Upper lobe of right lung (tissue), 1 donor: ENCODE measurements at regions not wholly inside any gene's neighbourhood (a gene's known extent, or its start where the extent isn't known, plus 50 kb on each side); places are given as distances from the start of the nearest gene placed in this dataset.

Experiments used
- ATAC-seq: fragments of 200-7000 bp; cut with Tn5 transposase; one replicate; pipeline ENCODE4 v1.9.1; 2020; ENCODE audit warnings: mild to moderate bottlenecking, moderate library complexity
- DNase-seq: peaks from one replicate; pipeline ENCODE4 v3.0.0-alpha.2; 2020
- H3K27ac ChIP-seq: fragments of 200-600 bp; one replicate; pipeline ENCODE4 v1.8.0; 2022
- H3K27me3 ChIP-seq: fragments of 200-600 bp; one replicate; pipeline ENCODE4 v1.8.0; 2022; ENCODE audit warnings: mild to moderate bottlenecking
- H3K36me3 ChIP-seq: fragments of 200-600 bp; one replicate; pipeline ENCODE4 v1.8.0; 2022
- H3K4me1 ChIP-seq: fragments of 200-600 bp; one replicate; pipeline ENCODE4 v1.8.0; 2022
- H3K4me3 ChIP-seq: fragments of 200-600 bp; one replicate; pipeline ENCODE4 v1.8.0; 2022; ENCODE audit warnings: mild to moderate bottlenecking
- H3K9me3 ChIP-seq: fragments of 200-600 bp; one replicate; pipeline ENCODE4 v1.8.0; 2022
- intact Hi-C: fragments of 100-400 bp; cut with DNase I; formaldehyde crosslinking; loops from one replicate; pipeline ENCODE4 v1.11.0; 2022
- TF ChIP-seq, protein P1 (sequence below): fragments of 200-600 bp; IDR thresholded peaks from one replicate; pipeline ENCODE4 v1.8.0; 2022; ENCODE audit warnings: antibody characterized with exemption
- donor health status: DM: no; HTN: yes; CAD: no; lungs with severe emphysema.

DNA sequence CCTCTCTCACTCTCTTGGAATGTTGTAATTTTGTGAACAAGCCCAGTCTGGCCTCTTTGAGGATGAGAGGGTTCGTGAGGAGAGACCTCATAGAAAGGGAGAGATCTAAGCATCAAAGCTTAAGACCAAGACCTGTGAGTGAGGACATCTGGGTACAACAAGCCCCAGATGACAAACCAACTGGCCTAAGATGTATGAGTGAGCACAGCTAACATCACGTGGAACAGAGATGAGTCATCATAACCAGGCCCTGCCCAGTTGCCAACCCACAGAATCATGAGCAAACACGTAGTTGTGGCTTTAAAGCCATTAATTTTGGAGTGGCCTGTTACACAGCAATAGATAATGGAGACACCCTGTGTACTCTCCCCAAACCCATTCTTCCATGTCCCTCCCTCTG, 439.1 kb upstream of the KIF2A start:
- Histone ChIP-seq H3K36me3 (no peaks in the 10 kb centered on the region), H3K27ac (no peak overlapping the region), H3K4me3 (no peak overlapping the region), H3K27me3 (no peaks in the 10 kb centered on the region), H3K9me3 (no peaks in the 10 kb centered on the region), H3K4me1 (no peaks in the 10 kb centered on the region)
- TF ChIP-seq, protein P1, sequence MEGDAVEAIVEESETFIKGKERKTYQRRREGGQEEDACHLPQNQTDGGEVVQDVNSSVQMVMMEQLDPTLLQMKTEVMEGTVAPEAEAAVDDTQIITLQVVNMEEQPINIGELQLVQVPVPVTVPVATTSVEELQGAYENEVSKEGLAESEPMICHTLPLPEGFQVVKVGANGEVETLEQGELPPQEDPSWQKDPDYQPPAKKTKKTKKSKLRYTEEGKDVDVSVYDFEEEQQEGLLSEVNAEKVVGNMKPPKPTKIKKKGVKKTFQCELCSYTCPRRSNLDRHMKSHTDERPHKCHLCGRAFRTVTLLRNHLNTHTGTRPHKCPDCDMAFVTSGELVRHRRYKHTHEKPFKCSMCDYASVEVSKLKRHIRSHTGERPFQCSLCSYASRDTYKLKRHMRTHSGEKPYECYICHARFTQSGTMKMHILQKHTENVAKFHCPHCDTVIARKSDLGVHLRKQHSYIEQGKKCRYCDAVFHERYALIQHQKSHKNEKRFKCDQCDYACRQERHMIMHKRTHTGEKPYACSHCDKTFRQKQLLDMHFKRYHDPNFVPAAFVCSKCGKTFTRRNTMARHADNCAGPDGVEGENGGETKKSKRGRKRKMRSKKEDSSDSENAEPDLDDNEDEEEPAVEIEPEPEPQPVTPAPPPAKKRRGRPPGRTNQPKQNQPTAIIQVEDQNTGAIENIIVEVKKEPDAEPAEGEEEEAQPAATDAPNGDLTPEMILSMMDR: no peak
- intact Hi-C loops: no loop called here
- DNase-seq: no peak
- peak; percentile 19 for ATAC-seq

DNA sequence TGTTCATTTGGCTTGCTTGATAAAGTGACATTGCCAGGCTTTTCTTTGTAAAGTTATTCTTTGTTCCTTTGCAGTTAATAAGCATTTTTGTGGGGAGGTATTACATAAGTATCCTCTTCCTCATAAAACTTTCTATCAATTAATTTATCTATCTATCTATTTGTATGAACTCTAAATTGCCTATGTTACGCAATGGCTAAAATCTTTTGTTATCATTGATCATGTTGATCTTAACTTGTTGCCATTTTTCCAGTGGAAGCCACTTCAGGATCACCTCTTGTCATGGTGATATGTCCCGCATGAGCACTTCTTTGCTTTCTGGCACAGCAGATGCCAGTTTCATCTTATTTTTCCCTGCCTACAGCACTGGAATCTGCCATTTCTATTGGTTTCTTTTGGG, 436.7 kb upstream of the KIF2A start:
- Histone ChIP-seq H3K36me3 (no peaks in the 10 kb centered on the region), H3K27me3 (no peaks in the 10 kb centered on the region), H3K27ac (no peak overlapping the region), H3K4me1 (no peaks in the 10 kb centered on the region), H3K4me3 (no peak overlapping the region), H3K9me3 (no peaks in the 10 kb centered on the region)
- TF ChIP-seq, protein P1: no peak
- ATAC-seq (no peak), DNase-seq (no peak)
- intact Hi-C loops: no loop called here

DNA sequence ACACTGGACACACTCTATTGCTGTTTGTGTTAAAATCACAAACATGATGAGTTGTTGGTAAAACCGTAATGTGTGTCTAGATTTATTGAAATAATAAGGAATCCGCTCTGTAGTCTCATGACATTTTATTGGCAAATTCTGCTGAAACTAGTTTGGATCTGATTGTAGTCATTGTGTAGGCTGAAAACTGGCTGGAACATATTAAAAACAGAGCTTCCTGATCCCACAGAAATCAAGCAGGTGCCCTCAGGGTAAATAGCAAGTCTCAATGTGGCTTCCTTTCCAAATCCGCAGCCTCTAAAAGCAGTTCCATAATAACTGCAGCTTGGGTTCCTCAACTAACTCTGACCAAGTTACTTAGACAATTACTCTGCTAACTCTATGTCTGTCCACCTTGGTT, 427.5 kb upstream of the KIF2A start:
- H3K4me3 ChIP-seq: no peak overlapping the region
- DNase-seq: no peak
- TF ChIP-seq, protein P1: no peak
- ATAC-seq: no peak
- no peak overlapping the region for H3K27ac ChIP-seq
- intact Hi-C loops: no loop called here
- no peaks in the 10 kb centered on the region for H3K36me3 ChIP-seq
- no peaks in the 10 kb centered on the region for H3K4me1 ChIP-seq
- H3K9me3 ChIP-seq: no peaks in the 10 kb centered on the region
- H3K27me3 ChIP-seq: no peaks in the 10 kb centered on the region

DNA sequence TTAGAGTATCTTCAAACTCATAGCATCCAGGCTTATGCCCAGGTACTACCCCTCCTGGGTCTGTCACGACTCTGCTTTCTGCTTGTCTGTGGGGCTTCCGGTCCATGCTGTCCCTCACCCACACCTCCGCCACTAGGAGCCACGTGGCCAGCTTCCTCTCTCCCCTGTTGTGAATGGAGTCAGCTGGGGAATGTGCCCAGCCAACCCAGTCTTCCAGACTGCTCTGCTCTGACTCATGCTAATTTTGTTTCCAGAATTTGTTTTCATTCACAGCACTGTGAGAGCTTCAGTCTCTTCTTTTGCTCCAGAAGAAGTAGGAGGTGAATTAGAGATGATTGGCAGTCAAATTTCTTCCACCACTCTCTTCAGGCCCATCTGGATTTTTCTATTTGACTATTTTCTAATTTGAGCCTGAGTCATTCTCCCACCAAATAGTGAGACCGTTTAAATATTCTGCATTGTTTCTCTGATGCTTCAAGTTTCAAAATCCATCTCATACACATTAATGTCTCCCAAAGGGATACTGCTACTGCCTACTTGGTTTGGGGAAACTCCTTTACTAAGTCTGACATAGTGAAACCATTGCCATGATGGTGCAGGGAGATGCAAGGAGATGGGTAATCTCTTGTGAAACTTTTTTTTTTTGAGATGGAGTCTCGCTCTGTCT, 424.1 kb upstream of the KIF2A start:
- H3K4me3 ChIP-seq: no peak overlapping the region
- TF ChIP-seq, protein P1: no peak
- H3K9me3 ChIP-seq: no peaks in the 10 kb centered on the region
- no peaks in the 10 kb centered on the region for H3K36me3 ChIP-seq
- H3K27me3 ChIP-seq: no peaks in the 10 kb centered on the region
- intact Hi-C loops: no loop called here
- ATAC-seq (no peak), DNase-seq (no peak)
- no peak overlapping the region for H3K27ac ChIP-seq
- H3K4me1 ChIP-seq: no peaks in the 10 kb centered on the region

DNA sequence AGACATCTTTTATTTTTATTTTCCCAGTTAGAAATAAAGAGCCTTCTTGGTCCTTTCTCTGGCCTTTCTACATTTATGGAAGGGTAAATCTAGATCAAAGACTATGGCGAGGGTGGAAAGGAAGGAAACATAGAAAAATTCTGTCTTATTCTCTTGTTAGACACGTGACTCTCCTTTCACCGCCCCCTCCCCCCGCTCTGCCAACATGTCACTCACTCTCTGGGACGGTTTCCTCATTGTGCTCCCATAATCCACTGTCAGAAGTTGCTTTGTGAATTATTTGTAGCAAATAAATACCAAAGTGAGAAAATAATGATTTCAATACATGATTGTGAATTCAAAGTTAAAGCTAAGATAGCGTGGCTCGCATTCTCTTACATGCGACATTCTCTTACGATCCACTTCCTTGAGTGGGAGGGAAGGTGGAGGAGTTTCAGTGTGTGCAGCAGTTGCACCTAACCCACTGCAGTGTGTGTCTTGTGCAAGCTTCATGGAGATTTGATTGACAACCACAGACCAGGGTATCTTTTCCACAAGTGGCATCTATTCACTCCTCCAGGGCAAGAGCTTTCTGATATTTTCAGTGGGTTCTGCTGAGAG, 423.0 kb upstream of the KIF2A start:
- TF ChIP-seq, protein P1: no peak
- Histone ChIP-seq H3K36me3 (no peaks in the 10 kb centered on the region), H3K27me3 (no peaks in the 10 kb centered on the region), H3K27ac (no peak overlapping the region), H3K4me3 (no peak overlapping the region), H3K9me3 (no peaks in the 10 kb centered on the region), H3K4me1 (no peaks in the 10 kb centered on the region)
- DNase-seq (no peak), ATAC-seq (no peak)
- intact Hi-C loops: no loop called here
